Pulmonary artery endothelial cell (primary cell): ENCODE measurements at regions not wholly inside any gene's neighbourhood (a gene's known extent, or its start where the extent isn't known, plus 50 kb on each side); places are given as distances from the start of the nearest gene placed in this dataset.

ENCODE experiments used
- DNase-seq: peaks from one replicate; pipeline ENCODE4 v3.0.0-alpha.2; 2011; ENCODE audit warnings: low read depth, low spot score

- DNase-seq, result no peak
These were observed 52.4 kb upstream of the UPP2 start for GRCh38 chr2:158049129-158049855.

GRCh38 chr2:158048327-158048726 lies 53.3 kb upstream of the UPP2 start:
- no peak for DNase-seq

- no peak for DNase-seq
These were observed 54.5 kb upstream of the UPP2 start for GRCh38 chr2:158047156-158047611.

- no peak for DNase-seq
These were observed 55.4 kb upstream of the UPP2 start for GRCh38 chr2:158046121-158046880.

GRCh38 chr2:158045362-158045761 lies 56.3 kb upstream of the UPP2 start:
- no peak for DNase-seq

GRCh38 chr2:158043181-158043948 lies 58.3 kb upstream of the UPP2 start:
- no peak for DNase-seq

GRCh38 chr2:158042666-158043065 lies 59.0 kb upstream of the UPP2 start:
- no peak for DNase-seq

- DNase-seq, result no peak
These were observed 59.4 kb upstream of the UPP2 start for GRCh38 chr2:158042245-158042644.

- no peak for DNase-seq
These were observed 60.3 kb upstream of the UPP2 start for GRCh38 chr2:158041400-158041799.

- no peak for DNase-seq
These were observed 62.8 kb upstream of the UPP2 start for GRCh38 chr2:158038901-158039300.

- DNase-seq, result no peak
These were observed 67.3 kb upstream of the UPP2 start for GRCh38 chr2:158034198-158034866.

- no peak for DNase-seq
These were observed 70.3 kb upstream of the UPP2 start for GRCh38 chr2:158031371-158031770.

- no peak for DNase-seq
These were observed 76.2 kb upstream of the UPP2 start for GRCh38 chr2:158025255-158025996.

GRCh38 chr2:158024288-158024898 lies 77.3 kb upstream of the UPP2 start:
- DNase-seq, result no peak

GRCh38 chr2:158022888-158023287 lies 78.8 kb upstream of the UPP2 start:
- no peak for DNase-seq

GRCh38 chr2:158021226-158021625 lies 80.5 kb upstream of the UPP2 start:
- DNase-seq, result no peak

- DNase-seq, result no peak
These were observed 86.1 kb upstream of the UPP2 start for GRCh38 chr2:158015428-158016076.

- no peak for DNase-seq
These were observed 87.8 kb upstream of the UPP2 start for GRCh38 chr2:158013891-158014290.

GRCh38 chr2:158011055-158011771 lies 90.5 kb upstream of the UPP2 start:
- DNase-seq, result peak; percentile 45
